HG03558 (cell line): ENCODE measurements at regions not wholly inside any gene's neighbourhood (a gene's known extent, or its start where the extent isn't known, plus 50 kb on each side); places are given as distances from the start of the nearest gene placed in this dataset.

ENCODE experiments used
- ATAC-seq: cut with Tn5 transposase; IDR thresholded peaks from one replicate; pipeline ENCODE4 v1.9.1; 2021; ENCODE audit warnings: moderate number of reproducible peaks; ENCODE audit not compliant: unreplicated experiment; ENCODE audit errors: extremely low read depth

- no peak for ATAC-seq
Measured at GRCh38 chr20:57893366-57893999, 183.7 kb upstream of the PMEPA1 start.

- ATAC-seq: no peak
Measured at GRCh38 chr20:57892471-57892870, 182.7 kb upstream of the PMEPA1 start.

GRCh38 chr20:57891014-57891413 is 181.2 kb upstream of the PMEPA1 start:
- no peak for ATAC-seq

GRCh38 chr20:57890202-57890800 is 180.5 kb upstream of the PMEPA1 start:
- no peak for ATAC-seq

- no peak for ATAC-seq
Measured at GRCh38 chr20:57888591-57888990, 178.8 kb upstream of the PMEPA1 start.

GRCh38 chr20:57884956-57885355 is 175.1 kb upstream of the PMEPA1 start:
- ATAC-seq: no peak

GRCh38 chr20:57883761-57884160 is 173.9 kb upstream of the PMEPA1 start:
- ATAC-seq: no peak

- ATAC-seq: no peak
Measured at GRCh38 chr20:57883224-57883623, 173.4 kb upstream of the PMEPA1 start.

- ATAC-seq: no peak
Measured at GRCh38 chr20:57882451-57883161, 172.8 kb upstream of the PMEPA1 start.

GRCh38 chr20:57881466-57882385 is 171.9 kb upstream of the PMEPA1 start:
- no peak for ATAC-seq

- no peak for ATAC-seq
Measured at GRCh38 chr20:57880571-57880892, 170.7 kb upstream of the PMEPA1 start.

- no peak for ATAC-seq
Measured at GRCh38 chr20:57879779-57880570, 170.2 kb upstream of the PMEPA1 start.

- ATAC-seq: no peak
Measured at GRCh38 chr20:57879437-57879778, 169.6 kb upstream of the PMEPA1 start.

GRCh38 chr20:57878786-57879424 is 169.1 kb upstream of the PMEPA1 start:
- ATAC-seq: no peak

GRCh38 chr20:57877995-57878394 is 168.2 kb upstream of the PMEPA1 start:
- ATAC-seq: no peak

GRCh38 chr20:57877131-57877824 is 167.5 kb upstream of the PMEPA1 start:
- no peak for ATAC-seq

- no peak for ATAC-seq
Measured at GRCh38 chr20:57876163-57876562, 166.3 kb upstream of the PMEPA1 start.

- no peak for ATAC-seq
Measured at GRCh38 chr20:57874141-57874540, 164.3 kb upstream of the PMEPA1 start.

GRCh38 chr20:57872816-57873409 is 163.1 kb upstream of the PMEPA1 start:
- no peak for ATAC-seq
